ENCODE measurements at regions not wholly inside any gene's neighbourhood (a gene's known extent, or its start where the extent isn't known, plus 50 kb on each side); places are given as distances from the start of the nearest gene placed in this dataset.

- Histone ChIP-seq H3K4me2 (ENCODE audit: insufficient read depth, insufficient read length, low read length) (no peak overlapping the region), H3K9ac (ENCODE audit: extremely low read depth, insufficient read length, low read length) (no peak overlapping the region), H3K79me1 (ENCODE audit: insufficient read depth, low read depth, low read length, poor library complexity, severe bottlenecking) (no peaks in the 10 kb centered on the region), H3K4ac (ENCODE audit: low read depth, low read length) (no peak overlapping the region), H4K8ac (replicated peaks; ENCODE audit: insufficient read length, low read depth, low read length) (no peak overlapping the region), H2BK15ac (ENCODE audit: low read depth, low read length) (no peak overlapping the region), H3K27ac (ENCODE audit: insufficient read length, low read depth, low read length) (no peak overlapping the region), H3K27me3 (ENCODE audit: insufficient read depth, low read length) (no peaks in the 10 kb centered on the region), H3T11ph (ENCODE audit: low read length) (no peak overlapping the region), H3K79me2 (ENCODE audit: insufficient read depth, low read length) (no peaks in the 10 kb centered on the region), H3K56ac (ENCODE audit: insufficient read length, low read depth, low read length) (no peak overlapping the region), H4K5ac (ENCODE audit: insufficient read length, low read depth, low read length) (no peak overlapping the region), H2BK20ac (ENCODE audit: low read depth, low read length, poor library complexity, severe bottlenecking) (no peak overlapping the region), H4K20me1 (ENCODE audit: control insufficient read depth, insufficient read depth, insufficient read length) (no peaks in the 10 kb centered on the region), H2BK5ac (ENCODE audit: insufficient read length, low read length) (no peak overlapping the region), H2BK120ac (ENCODE audit: low read depth, low read length, poor library complexity, severe bottlenecking) (no peak overlapping the region), H3K23ac (ENCODE audit: insufficient read length, low read depth, low read length) (no peak overlapping the region), H2AFZ (ENCODE audit: low read length) (no peak overlapping the region), H3K14ac (ENCODE audit: insufficient read depth, low read length) (no peak overlapping the region), H3K9me3 (ENCODE audit: control insufficient read depth, low read depth, low read length) (no peaks in the 10 kb centered on the region), H3K4me1 (ENCODE audit: insufficient read depth, low read length) (no peaks in the 10 kb centered on the region), H2AK5ac (ENCODE audit: insufficient read length, low read length) (no peak overlapping the region), H2BK12ac (ENCODE audit: insufficient read length, low read depth, low read length) (no peak overlapping the region), H4K91ac (ENCODE audit: insufficient read length, low read depth, low read length) (no peak overlapping the region), H3K23me2 (ENCODE audit: insufficient read length, low read depth, low read length, poor library complexity, severe bottlenecking) (no peaks in the 10 kb centered on the region), H3K18ac (ENCODE audit: insufficient read length, low read depth, low read length) (no peak overlapping the region)
- Mint-ChIP-seq H3K4me1 (no peaks in the 10 kb centered on the region), H3K9me3 (peaks cover 0 to 3% of the 10 kb centered on the region in 2 experiments; a peak in 3 of 5 replicates), H3K27me3 (ENCODE audit: low read depth) (no peaks in the 10 kb centered on the region), H3K27ac (no peak overlapping the region), H3K4me3 (no peak overlapping the region), H3K36me3 (ENCODE audit: insufficient read depth in 1 of 3, low read depth in 3 of 3) (no peaks in the 10 kb centered on the region)
- no peak for DNase-seq
- WGBS (ENCODE audit: extremely low coverage, insufficient read length, low lambda C conversion rate) = no CpG with 5 or more reads among the region's 4 CpGs
- TF ChIP-seq CTCF (conservative IDR thresholded peaks at IDR 0.05) = no peak
Measured at GRCh38 chr2:180871649-180872048, 108.8 kb upstream of the UBE2E3 start.

Data from H9 (cell line).